ENCODE measurements at regions not wholly inside any gene's neighbourhood (a gene's known extent, or its start where the extent isn't known, plus 50 kb on each side); places are given as distances from the start of the nearest gene placed in this dataset.

DNA sequence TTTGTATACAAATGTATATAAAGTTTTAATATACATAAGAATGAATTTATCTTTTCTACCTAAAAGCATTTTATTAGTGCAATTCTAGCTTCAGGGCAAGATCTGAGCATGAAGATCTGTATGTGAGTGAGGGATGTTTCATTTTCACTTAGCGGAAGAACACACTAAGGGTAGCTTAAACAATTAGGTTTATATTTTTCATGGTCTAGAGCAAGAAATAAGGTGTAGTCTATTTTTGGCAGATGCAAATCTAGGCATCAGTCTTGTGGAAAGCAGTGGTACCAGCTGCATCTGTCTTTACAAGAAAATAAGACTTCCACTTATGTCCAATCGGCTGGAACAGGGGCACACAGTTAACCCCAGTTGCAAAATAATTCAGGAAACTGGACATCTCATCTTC is 433.3 kb downstream of the ADAM29 start:
- FAIRE-seq (no peak), DNase-seq (ENCODE audit: insufficient read length, low spot score) (no peak)

DNA sequence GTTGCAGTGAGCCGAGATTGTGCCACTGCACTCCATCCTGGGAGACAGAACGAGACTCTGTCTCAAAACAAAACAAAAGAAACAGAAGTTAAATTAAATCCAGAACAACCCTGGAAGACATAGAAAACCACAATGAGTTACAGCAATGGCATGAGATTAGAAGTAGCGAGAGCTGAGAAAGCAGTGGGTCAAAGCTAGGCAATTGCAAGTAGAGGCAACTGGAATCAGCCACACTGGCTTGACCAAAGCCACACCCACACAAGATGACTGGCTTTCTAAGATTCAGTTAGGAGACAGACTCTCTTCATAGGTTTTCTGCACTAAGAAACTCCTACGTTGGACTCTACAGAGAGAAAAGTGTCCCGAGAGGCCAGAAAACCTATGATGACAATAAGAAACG is 443.0 kb downstream of the GPM6A start:
- DNase-seq (ENCODE audit: insufficient read length, low spot score) (no peak), FAIRE-seq (no peak)

DNA sequence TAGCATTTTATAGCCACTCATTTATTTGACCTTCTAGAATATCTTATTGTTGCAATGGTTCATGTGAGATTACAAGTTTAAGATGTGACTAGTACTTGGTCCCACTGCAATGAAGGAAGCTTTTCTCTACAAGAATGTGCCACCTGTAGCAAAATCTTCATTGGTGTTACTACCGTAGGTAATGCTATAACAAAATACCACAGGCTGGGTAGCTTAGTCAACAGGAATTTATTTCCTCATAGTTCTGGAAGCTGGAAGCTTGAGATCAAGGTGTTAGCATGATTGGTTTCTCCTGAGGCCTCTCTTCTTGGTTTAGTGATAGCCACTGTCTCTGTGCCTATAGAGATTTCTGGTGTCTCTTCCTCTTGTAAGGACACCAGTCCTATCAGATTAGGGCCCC is 441.0 kb downstream of the GPM6A start:
- DNase-seq (ENCODE audit: insufficient read length, low spot score): no peak
- FAIRE-seq: no peak

DNA sequence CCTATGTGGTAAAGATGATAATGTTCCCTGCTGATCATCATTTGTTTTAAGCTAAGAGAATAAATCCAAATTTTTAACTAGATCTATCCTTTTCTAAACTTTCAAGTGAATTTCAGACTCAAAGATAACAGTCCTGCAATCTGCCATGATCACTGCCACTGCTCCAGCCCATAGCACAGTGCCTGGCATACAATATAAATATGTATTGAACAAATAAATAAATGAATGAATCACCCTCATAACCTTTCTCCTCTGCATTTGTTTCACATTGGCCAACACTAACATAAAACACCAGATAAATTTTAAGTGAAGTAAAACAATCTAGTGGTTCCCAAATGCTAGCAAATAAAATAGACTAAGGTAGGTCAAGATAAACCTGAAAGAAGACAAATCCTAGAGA is 439.0 kb downstream of the GPM6A start:
- DNase-seq (ENCODE audit: insufficient read length, low spot score) (no peak), FAIRE-seq (no peak)

DNA sequence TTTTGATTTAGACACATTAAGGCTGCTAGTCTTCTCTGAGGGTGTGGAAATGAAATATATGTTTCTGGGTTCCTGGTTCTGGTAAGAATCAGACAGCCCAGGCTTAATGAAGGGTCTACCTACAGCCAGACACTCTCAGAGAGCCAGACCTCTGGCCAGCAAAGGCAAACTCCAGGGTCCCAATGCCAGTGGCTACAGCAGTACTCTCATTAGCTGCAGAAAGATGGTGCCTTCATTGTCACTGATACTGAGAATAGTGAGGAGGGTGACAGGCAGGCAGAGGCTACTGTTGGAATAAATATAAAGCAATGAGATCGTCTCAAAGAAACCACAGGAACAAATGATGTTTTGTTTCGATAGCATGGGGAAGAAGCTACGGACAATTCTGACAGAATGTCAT is 437.6 kb downstream of the GPM6A start:
- DNase-seq (ENCODE audit: insufficient read length, low spot score) (no peak), FAIRE-seq (no peak)

DNA sequence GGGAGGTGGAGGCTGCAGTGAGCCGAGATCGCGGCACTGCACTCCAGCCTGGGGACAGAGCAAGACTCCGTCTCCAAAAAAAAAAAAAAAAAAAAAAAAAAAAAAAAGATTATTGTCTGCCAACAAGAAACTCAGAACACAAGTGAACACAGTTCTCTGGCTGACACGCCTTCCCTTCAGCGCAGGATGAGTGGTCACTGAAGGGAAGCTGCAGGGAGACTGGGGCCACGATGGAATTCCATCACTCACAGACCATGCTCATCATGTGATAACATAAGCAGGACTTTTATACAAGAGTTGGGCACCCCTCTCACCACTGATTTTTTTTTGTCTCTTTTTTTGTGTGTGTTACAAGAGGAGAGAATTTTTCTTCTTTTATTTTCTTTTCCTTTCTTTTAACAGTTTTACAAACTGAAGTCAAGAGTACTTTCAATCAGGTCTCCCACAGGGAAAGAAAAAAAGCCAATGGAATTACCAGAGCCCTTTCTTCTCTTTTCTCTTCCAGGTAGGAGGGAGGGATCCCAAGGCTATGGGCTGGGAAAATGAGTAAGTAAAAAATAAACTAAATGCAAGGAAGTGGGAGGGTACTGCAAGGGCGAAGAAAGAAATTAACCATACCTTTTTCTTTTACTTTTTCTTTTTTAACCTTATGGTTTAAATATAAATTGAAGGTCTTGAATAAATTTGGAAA is 435.6 kb downstream of the GPM6A start:
- DNase-seq (ENCODE audit: insufficient read length, low spot score) (no peak), FAIRE-seq (no peak)

DNA sequence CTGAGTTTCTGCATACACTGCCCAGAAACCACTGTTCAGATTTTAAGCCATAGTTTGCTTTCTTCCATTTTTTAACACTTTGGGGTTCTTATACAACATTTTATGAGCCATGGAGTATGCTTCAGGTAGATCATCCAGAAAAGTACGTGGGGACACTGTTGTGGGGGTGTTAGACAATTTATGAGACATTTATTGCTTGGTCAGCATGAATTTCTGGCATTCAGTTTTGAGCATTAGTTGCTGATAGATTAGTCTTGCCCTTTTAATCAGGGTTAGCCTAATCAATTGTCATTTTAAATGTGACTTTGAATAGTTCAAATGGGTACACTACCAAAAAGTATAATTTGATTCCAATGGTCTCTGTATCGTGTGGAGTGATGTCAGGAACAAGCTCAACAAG is 434.9 kb downstream of the GPM6A start:
- FAIRE-seq (no peak), DNase-seq (ENCODE audit: insufficient read length, low spot score) (no peak)

DNA sequence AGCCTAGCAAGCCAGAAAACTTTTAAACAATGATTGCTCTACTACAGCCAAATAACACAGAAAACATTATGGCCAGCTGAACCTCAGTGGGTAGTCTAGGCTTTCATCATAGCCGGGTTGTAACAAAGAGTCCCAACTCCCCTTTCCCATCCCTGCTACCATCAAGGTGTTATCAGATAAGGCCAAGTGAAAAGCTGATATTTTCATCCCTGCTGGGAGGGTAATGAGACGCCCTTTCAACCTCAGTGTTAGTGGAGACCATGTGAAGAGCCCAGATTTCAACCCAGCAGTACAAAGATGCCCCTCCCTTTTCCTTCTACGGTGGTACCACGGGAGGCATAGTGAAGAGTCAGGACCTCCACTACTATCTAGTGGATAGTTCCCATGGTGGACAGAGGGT is 433.7 kb downstream of the GPM6A start:
- FAIRE-seq: no peak
- DNase-seq (ENCODE audit: insufficient read length, low spot score): no peak

DNA sequence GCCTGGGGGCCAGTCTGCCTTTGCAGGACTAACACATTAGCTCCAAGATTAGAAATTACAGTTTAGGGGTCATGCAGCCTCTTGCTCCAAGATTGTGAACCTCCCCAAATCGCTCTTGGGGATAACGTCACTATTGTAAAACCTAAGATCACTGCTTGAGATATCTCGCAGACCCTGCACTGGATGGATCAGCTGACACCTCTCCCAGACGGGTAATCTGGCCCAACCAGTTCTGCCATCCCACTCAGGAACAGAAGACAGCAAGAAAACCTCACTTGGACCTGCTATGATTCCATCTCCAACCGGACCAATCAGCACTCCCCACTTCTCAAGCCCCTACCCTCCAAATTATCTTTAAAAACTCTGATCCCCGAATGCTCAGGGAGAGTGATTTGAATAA is 431.2 kb downstream of the GPM6A start:
- no peak for FAIRE-seq
- no peak for DNase-seq (ENCODE audit: insufficient read length, low spot score)

DNA sequence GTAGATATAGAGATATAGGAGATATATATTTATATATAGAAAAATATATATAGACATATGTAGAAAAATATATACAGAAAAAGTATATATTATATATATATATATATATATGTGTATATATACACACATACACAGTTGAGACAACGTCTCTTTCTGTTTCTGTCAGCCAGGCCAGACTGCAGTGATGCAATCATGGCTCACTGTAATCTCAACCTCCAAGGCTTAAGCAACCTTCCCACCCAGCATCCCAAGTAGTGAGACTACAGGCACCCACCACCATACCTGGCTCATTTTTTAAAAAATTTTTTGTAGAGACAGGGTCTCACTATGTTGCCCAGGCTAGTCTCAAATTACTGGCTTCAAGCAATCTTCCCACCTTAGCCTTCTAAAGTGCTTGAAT is 426.3 kb downstream of the GPM6A start:
- FAIRE-seq: no peak
- DNase-seq (ENCODE audit: insufficient read length, low spot score): no peak

DNA sequence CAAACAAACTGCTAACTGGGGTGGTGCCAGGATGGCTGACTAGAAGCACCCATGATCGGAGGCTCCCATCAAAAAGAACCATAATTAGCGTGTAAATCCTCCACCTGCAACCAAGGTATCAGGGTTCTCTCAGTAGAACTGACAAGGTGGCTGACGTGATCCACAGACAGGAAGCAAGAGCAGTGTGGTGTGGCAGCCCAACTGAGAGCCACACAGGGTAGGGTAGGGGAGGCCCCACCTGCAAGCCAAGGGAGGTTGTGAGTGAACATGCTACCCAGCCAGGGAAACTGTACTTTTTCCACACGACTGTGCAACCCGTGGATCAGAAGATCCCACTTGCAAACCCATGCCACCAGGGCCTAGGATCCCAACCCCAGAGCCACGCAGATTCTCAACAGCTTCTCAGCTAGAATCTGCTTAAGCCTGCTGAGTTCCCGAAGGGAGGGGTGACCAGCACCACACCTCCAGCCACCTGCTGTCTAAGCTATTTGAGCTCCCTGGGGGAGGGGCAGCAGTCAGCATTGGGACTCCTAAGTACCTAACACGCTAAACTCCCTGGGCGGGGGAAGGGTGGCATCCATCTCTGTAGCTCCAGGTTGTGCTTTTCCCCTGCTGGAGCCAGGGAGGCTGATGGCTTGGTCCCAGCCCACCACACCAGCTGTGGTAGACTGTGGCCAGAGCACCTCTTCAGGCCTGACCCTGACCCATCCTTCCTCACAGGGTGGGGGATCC is 425.1 kb downstream of the GPM6A start:
- no peak for DNase-seq (ENCODE audit: insufficient read length, low spot score)
- no peak for FAIRE-seq

DNA sequence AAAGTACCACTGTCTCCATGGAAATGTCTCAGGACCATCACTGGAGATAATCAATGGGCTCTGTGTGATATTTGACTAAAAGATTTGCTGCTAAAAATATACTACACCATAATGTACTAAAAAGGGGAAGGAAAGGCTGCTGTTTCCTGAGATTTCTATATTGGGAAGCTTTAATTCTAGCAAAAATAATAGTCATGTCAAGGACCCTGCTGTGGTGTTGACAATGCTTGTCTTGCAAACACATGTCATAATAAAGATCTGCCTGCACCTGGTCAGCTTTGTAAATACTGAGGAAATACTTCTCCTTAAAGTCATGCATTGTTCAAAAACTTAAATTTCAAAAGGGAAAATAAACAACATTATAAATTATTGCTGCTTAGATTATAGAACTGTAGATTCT is 417.9 kb downstream of the GPM6A start:
- DNase-seq (ENCODE audit: insufficient read length, low spot score) (no peak), FAIRE-seq (no peak)

DNA sequence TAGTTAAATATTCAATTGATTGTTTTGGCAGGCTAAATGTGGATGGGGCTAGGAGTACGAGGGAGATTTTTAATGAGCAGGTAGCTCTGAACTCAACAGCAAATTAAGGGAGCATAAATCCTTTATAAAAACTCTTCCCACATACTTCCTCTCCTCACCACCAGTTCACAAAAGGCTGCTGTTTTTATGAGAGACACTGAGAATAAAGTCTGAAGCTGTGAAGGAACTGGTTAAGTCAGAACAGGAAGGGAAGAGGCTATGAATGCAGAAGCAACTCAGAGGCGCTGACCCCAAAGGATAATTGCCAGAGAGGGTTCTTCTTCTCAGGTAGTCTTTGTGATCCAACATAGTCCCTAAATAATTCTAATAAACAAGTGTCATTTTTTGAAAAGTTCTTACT is 406.1 kb downstream of the GPM6A start:
- FAIRE-seq: no peak
- no peak for DNase-seq (ENCODE audit: insufficient read length, low spot score)

DNA sequence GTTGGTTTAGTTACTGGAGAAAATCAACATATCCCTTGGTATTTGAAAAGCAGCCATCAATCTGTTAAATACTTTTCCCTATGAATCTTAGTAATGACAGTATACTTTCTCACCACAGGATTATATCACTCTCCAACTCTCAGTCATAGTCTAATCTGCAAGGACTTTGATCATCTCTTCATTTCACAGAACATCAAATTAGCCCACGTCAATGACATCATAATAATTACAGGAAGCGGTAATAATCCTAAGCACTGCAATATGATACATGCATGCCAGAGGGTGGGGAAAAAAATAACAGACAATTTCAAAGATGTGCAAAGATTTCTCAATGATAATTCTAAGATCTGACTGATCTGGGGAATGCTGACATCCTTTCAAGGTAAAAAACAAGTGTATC is 404.1 kb downstream of the GPM6A start:
- DNase-seq (ENCODE audit: insufficient read length, low spot score) (no peak), FAIRE-seq (no peak)

DNA sequence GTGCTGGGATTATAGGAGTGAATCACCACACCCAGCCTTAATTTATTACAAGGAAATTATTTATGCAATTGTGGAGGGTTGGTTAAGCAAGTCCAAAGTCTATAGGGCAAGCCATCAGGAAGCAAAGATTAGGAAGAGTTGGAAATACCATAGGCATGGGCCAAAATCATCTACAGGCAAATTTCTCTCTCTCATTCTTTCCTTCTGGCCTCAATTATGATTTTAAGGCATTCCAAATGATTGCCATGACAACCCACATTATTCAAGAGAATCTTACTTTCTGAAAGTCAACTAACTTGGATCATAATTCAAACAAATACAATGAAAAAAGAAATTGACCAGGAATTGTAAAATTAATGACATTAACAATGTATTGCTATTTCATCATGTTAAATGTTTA is 400.8 kb downstream of the GPM6A start:
- FAIRE-seq: no peak

DNA sequence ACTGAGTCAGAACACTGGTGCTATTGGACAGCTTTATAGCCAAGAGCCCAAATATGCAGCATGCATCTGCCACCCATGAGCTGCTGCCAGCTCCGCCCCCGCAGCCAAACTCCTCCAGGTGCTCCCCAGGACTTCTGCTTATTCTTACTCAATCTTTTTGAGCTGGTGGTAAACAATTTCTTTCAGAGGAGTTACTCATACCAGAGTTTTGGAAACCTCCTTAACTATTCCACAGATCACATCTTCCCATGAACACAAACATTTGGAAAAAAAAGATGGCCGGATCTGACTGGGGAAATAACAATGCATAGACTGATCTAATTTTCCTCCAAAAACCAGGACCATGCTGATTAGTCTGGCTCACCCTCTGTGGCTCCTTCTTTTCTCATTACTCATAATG is 399.9 kb downstream of the GPM6A start:
- FAIRE-seq: no peak

More for the DNA sequence above, 400.8 kb downstream of the GPM6A start:
- no peak for DNase-seq (ENCODE audit: insufficient read length, low spot score)

DNA sequence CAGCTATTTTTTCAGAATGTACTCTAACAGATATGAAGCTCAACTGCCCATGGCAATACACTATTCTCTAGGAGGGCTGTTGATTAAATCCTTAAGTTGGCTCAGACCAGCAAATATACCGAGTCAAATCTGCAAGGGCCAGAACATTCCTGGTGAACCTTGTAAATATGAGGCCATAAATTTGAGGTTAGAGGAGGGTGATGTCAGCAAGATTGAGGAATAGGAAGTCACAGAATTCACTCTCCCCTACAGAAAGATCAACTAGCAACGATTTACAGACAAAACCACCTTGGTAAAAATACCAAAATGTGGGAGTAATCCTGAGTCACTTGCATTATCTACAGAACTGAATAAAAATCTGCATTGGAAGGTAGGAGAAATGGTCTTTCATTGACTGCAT is 399.3 kb downstream of the GPM6A start:
- DNase-seq (ENCODE audit: insufficient read length, low spot score): peak; percentile 6
- FAIRE-seq: no peak

More for the DNA sequence above, 399.9 kb downstream of the GPM6A start:
- no peak for DNase-seq (ENCODE audit: insufficient read length, low spot score)

DNA sequence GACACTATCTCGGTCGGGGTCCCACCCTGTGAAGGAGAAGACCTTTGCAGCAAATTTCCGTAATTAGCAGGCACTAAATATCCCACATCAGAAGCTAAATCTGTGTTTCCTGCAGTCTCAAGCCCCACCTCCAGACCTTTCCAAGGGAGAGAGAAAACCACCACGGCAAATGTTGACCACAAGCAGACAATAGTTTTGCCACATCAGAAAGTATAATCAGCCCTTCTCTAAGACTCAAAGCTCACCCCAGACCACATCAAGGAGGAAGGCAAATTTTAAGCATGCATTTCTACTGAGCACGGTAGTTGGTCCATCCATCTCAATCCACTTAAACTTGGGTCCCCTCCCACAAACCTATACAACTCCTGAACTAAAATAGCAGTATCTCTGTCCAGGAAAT is 398.5 kb downstream of the GPM6A start:
- DNase-seq (ENCODE audit: insufficient read length, low spot score): no peak
- FAIRE-seq: no peak

DNA sequence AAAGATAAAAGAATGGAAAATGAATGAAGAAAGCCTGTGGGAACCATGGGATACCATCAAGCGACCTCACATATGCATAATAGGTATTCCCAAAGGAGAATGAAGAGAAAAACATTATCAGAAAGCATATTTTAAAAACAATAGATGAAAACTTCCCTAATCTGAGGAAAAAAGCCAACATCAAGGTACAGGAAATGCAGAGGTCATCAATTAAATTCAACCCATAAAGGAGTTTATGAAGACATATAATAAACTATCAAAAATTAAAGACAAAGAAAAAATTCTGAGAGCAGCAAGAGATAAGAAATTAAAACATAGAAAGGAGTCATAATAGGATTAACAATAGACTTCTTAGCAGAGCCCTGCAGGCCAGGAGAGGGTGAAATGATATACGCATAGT is 397.5 kb downstream of the GPM6A start:
- DNase-seq (ENCODE audit: insufficient read length, low spot score) (no peak), FAIRE-seq (no peak)

DNA sequence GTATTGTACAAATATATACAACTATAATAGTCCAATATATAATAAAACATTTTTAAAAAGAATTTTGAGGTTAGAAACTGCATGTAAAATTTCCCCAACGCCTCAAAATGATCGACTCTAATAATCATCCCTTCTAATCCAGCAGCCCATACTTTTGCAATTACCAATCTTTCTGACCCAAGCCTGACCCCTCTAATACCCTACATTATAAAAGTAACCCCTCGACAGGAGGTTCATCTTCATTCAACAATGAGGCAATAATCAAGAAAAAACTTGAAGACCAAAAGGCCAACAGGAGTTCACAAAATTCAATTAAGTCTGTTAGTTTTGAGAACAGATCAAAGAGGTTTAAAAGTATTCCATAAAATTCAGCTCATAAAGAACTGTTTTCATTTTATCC is 393.5 kb downstream of the GPM6A start:
- FAIRE-seq (no peak), DNase-seq (ENCODE audit: insufficient read length, low spot score) (no peak)

DNA sequence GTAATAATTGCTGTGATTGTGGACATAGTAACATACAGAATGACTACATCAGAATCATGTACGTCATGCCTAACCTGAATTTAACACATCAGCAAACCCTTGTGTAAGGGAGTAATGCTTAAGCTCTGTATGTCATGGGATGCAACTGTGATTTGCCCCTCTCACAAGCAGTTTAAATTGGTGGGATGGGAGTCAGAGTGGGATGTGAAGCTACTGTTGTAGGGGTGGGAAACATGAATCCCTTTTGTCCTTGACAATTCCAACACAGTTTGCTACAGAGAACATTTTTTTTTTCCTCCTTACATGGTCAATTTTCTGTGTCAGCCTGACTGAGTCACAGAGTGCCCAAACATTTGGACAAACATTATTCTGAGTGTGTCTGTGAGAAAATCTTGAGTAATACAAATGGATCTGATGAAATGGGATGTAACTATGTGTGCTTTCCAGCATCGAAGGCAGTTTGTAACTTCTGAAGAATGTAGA is 392.8 kb downstream of the GPM6A start:
- peak; percentile 80 for FAIRE-seq

DNA sequence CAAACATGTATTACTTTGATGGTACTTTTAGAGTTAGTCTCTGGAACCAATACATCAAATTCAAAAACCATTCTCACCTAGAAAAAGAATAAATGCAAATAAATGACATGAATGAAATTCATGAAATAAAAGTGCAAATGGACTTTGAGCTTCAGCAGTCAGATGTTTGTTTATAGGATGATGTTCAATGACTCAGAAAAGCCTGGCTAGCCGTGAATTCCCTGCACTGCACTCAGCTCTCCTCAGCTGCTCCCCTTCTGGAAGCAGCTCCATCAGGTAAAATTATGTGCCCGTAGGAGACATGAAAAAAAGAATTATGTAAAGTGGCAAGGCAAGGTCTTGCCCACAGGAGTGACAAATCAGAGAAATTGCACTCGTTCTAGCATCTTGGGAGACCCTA is 390.6 kb downstream of the GPM6A start:
- no peak for DNase-seq (ENCODE audit: insufficient read length, low spot score)
- no peak for FAIRE-seq

More for the DNA sequence above, 392.8 kb downstream of the GPM6A start:
- DNase-seq (ENCODE audit: insufficient read length, low spot score): peak; percentile 13

Data from HTR-8/SVneo (cell line).